Middle frontal gyrus (tissue), 1 donor: ENCODE measurements at regions not wholly inside any gene's neighbourhood (a gene's known extent, or its start where the extent isn't known, plus 50 kb on each side); places are given as distances from the start of the nearest gene placed in this dataset.

Source experiments
- DNase-seq: peaks from one replicate; pipeline ENCODE4 v3.0.0-alpha.2; 2015; ENCODE audit warnings: low spot score; ENCODE audit errors: extremely low spot score

GRCh38 chr9:4384750-4385149, 84.9 kb upstream of the GLIS3 start:
- no peak for DNase-seq

- no peak for DNase-seq
These were observed 83.0 kb upstream of the GLIS3 start for GRCh38 chr9:4382722-4383317.

GRCh38 chr9:4381744-4382143, 81.9 kb upstream of the GLIS3 start:
- DNase-seq, result no peak

GRCh38 chr9:4380406-4380805, 80.5 kb upstream of the GLIS3 start:
- no peak for DNase-seq

- DNase-seq, result peak; percentile 25
These were observed 75.7 kb upstream of the GLIS3 start for GRCh38 chr9:4375424-4376200.

- no peak for DNase-seq
These were observed 71.2 kb upstream of the GLIS3 start for GRCh38 chr9:4371108-4371507.

- no peak for DNase-seq
These were observed 70.6 kb upstream of the GLIS3 start for GRCh38 chr9:4370501-4370900.

GRCh38 chr9:4366591-4367330, 66.9 kb upstream of the GLIS3 start:
- DNase-seq, result peak; percentile 52

GRCh38 chr9:4365055-4365454, 65.2 kb upstream of the GLIS3 start:
- no peak for DNase-seq

- DNase-seq, result no peak
These were observed 62.4 kb upstream of the GLIS3 start for GRCh38 chr9:4362281-4362680.

- DNase-seq, result no peak
These were observed 59.1 kb upstream of the GLIS3 start for GRCh38 chr9:4359016-4359415.

- DNase-seq, result no peak
These were observed 58.1 kb upstream of the GLIS3 start for GRCh38 chr9:4357929-4358328.

- no peak for DNase-seq
These were observed 56.4 kb upstream of the GLIS3 start for GRCh38 chr9:4356306-4356705.

- no peak for DNase-seq
These were observed 53.4 kb upstream of the GLIS3 start for GRCh38 chr9:4353236-4353635.

GRCh38 chr9:4349816-4350418, 50.0 kb upstream of the GLIS3 start:
- DNase-seq, result no peak
